ENCODE measurements at regions not wholly inside any gene's neighbourhood (a gene's known extent, or its start where the extent isn't known, plus 50 kb on each side); places are given as distances from the start of the nearest gene placed in this dataset.

- TF ChIP-seq CTCF (IDR thresholded peaks at IDR 0.05; ENCODE audit: low read depth, low read length, missing input control) (no peak), EGR1 (IDR thresholded peaks at IDR 0.05; ENCODE audit: low read depth in 2 of 2) (no peak), ZBTB33 (IDR thresholded peaks at IDR 0.05) (no peak), REST (IDR thresholded peaks at IDR 0.05) (no peak), SP1 (IDR thresholded peaks at IDR 0.05) (no peak), MAX (IDR thresholded peaks at IDR 0.05) (no peak), RXRA (IDR thresholded peaks at IDR 0.05) (no peak), TAF1 (conservative IDR thresholded peaks at IDR 0.05) (no peak), RAD21 (IDR thresholded peaks at IDR 0.05) (no peak), FOXA1 (IDR thresholded peaks at IDR 0.05) (no peak), HNF4A (conservative IDR thresholded peaks at IDR 0.05) (no peak), GABPA (IDR thresholded peaks at IDR 0.05 in 1 of 2, conservative IDR thresholded peaks at IDR 0.05 in 1 of 2) (no peak), JUND (IDR thresholded peaks at IDR 0.05) (no peak), NR2F2 (IDR thresholded peaks at IDR 0.05) (no peak)
Observed at GRCh38 chr2:35067420-35067819, 1288.2 kb upstream of the CRIM1 start.
